K562 (cell line): ENCODE measurements at regions not wholly inside any gene's neighbourhood (a gene's known extent, or its start where the extent isn't known, plus 50 kb on each side); places are given as distances from the start of the nearest gene placed in this dataset.
A peak's percentile ranks its signal among the peaks of the same experiment; 100 is the strongest.

Experiments
- BMI1 ChIP-seq: fragments of 150-350 bp; IDR thresholded peaks from 2 replicates; pipeline ENCODE4 v1.6.1; 2014; ENCODE audit warnings: low read length
- CBX2 ChIP-seq: fragments of 200-600 bp; sonication (generic); IDR thresholded peaks from one replicate; pipeline ENCODE4 v1.6.1; 2012; ENCODE audit warnings: mild to moderate bottlenecking, low read length, inconsistent platforms; ENCODE audit not compliant: insufficient read depth, poor library complexity, severe bottlenecking
- E2F1 ChIP-seq: sonication (generic); formaldehyde crosslinking; IDR thresholded peaks from 2 replicates; pipeline ENCODE4 v1.8.1; 2023; ENCODE audit warnings: mild to moderate bottlenecking, missing genetic modification reagents, moderate library complexity
- HDAC6 ChIP-seq: IDR thresholded peaks from 2 replicates; pipeline ENCODE4 v1.6.1; 2012; ENCODE audit warnings: low read depth, mild to moderate bottlenecking, control low read depth, inconsistent platforms, low read length, moderate library complexity
- HDGF ChIP-seq: fragments of 450-650 bp; IDR thresholded peaks from 2 replicates; pipeline ENCODE4 v1.6.1; 2016
- HNRNPLL ChIP-seq: fragments of 200-400 bp; formaldehyde crosslinking; IDR thresholded peaks from 2 replicates; pipeline ENCODE4 v1.6.1; 2017; ENCODE audit warnings: low read length, low read depth, mild to moderate bottlenecking; ENCODE audit not compliant: poor library complexity, severe bottlenecking
- MAX ChIP-seq: sonication (generic); formaldehyde crosslinking; IDR thresholded peaks from 2 replicates; pipeline ENCODE4 v1.9.0; 2022; ENCODE audit warnings: mild to moderate bottlenecking, missing genetic modification reagents
- NCOA2 ChIP-seq, 2 experiments: fragments of 450-650 bp; IDR thresholded peaks; 2 replicates each; pipeline ENCODE4 v1.6.1; 2018; ENCODE audit warnings: mild to moderate bottlenecking in 2 of 2, moderate library complexity in 1 of 2; ENCODE audit not compliant: partially characterized antibody in 2 of 2
- PCBP1 ChIP-seq: fragments of 200-400 bp; formaldehyde crosslinking; IDR thresholded peaks from 2 replicates; pipeline ENCODE4 v1.6.1; 2018; ENCODE audit warnings: mild to moderate bottlenecking, low read depth, low read length; ENCODE audit not compliant: poor library complexity, severe bottlenecking
- PTBP1 ChIP-seq: fragments of 200-400 bp; formaldehyde crosslinking; IDR thresholded peaks from 2 replicates; pipeline ENCODE4 v1.6.1; 2017; ENCODE audit warnings: low read depth, low read length
- PTRF ChIP-seq: fragments of 450-650 bp; IDR thresholded peaks from 2 replicates; pipeline ENCODE4 v1.6.1; 2016; ENCODE audit warnings: mild to moderate bottlenecking, missing genetic modification characterization, missing compliant biosample characterization
- SMARCC2 ChIP-seq: fragments of 450-650 bp; IDR thresholded peaks from 2 replicates; pipeline ENCODE4 v1.6.1; 2017; ENCODE audit warnings: antibody characterized with exemption, moderate library complexity, mild to moderate bottlenecking, low read depth
- ZNF280A ChIP-seq: fragments of 450-650 bp; IDR thresholded peaks from 2 replicates; pipeline ENCODE4 v1.6.1; 2018; ENCODE audit warnings: mild to moderate bottlenecking, low read depth; ENCODE audit not compliant: partially characterized antibody
- ZNF507 ChIP-seq: conservative IDR thresholded peaks from 2 replicates; pipeline ENCODE4 v1.6.1; 2017; ENCODE audit warnings: missing genetic modification characterization, missing compliant biosample characterization
- ZNF696 ChIP-seq: fragments of 250-450 bp; sonication (Bioruptor Pico); conservative IDR thresholded peaks from 2 replicates; pipeline ENCODE4 v1.4.0; 2020; ENCODE audit warnings: mild to moderate bottlenecking, moderate library complexity
- ZNF740 ChIP-seq, 3 experiments: fragments of 200-800 bp in 1 of 3; sonication (Bioruptor generic) in 1 of 3; sonication (generic) in 1 of 3; formaldehyde crosslinking in 1 of 3; IDR thresholded peaks; 2 replicates each; pipeline versions ENCODE4 v1.6.1 to v1.8.0; 2016 to 2022; ENCODE audit warnings: mild to moderate bottlenecking in 2 of 3, missing compliant biosample characterization in 2 of 3, missing genetic modification characterization in 2 of 3, missing genetic modification reagents in 1 of 3
- TF ChIP-seq, protein P1 (sequence below): fragments of 450-650 bp; formaldehyde crosslinking; IDR thresholded peaks from 2 replicates; pipeline ENCODE4 v1.4.0; 2020; ENCODE audit warnings: mild to moderate bottlenecking, mixed read lengths
- TF ChIP-seq, protein P2 (sequence below): fragments of 450-650 bp; formaldehyde crosslinking; IDR thresholded peaks from 2 replicates; pipeline ENCODE4 v1.4.0; 2022; ENCODE audit warnings: missing genetic modification characterization
- TF ChIP-seq, protein P3 (sequence below): fragments of 250-450 bp; sonication (Bioruptor Pico); IDR thresholded peaks from 2 replicates; pipeline ENCODE4 v1.5.0; 2022; ENCODE audit warnings: mild to moderate bottlenecking

DNA sequence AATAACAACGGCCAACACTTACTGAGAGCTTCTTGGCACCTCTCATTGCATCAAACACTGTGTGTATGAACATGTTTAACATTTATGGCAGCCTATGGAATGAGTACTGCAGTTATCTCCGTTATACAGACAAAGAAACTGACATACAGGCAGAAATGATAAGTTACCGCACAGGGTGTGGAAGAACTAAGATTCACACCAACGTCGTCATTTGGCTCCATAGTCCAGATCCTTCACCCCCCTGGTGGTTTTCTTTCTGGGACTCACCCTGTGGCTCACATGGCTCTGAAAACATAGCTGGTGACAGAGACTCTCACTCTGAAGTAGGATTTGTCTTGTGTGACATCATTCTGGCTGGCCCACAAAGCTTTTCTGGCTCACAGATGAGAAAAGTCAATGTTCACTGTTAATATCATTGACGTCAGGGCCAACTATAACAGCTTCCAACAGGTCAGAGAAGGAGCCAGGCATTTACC, 230.1 kb downstream of the DLEU7 start (continued):
- TF ChIP-seq, protein P1, sequence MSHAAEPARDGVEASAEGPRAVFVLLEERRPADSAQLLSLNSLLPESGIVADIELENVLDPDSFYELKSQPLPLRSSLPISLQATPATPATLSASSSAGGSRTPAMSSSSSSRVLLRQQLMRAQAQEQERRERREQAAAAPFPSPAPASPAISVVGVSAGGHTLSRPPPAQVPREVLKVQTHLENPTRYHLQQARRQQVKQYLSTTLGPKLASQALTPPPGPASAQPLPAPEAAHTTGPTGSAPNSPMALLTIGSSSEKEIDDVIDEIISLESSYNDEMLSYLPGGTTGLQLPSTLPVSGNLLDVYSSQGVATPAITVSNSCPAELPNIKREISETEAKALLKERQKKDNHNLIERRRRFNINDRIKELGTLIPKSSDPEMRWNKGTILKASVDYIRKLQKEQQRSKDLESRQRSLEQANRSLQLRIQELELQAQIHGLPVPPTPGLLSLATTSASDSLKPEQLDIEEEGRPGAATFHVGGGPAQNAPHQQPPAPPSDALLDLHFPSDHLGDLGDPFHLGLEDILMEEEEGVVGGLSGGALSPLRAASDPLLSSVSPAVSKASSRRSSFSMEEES (CRISPR knock-in tag): no peak
- no peak for TF ChIP-seq HDAC6
- no peak for TF ChIP-seq SMARCC2
- TF ChIP-seq MAX (CRISPR knock-in tag): no peak
- no peak for TF ChIP-seq HDGF
- TF ChIP-seq HNRNPLL: no peak
- TF ChIP-seq PTBP1: no peak
- peak in 1 of 2 experiments; percentile 36 for TF ChIP-seq NCOA2 (IDR thresholded peaks at IDR 0.05; ENCODE audit: partially characterized antibody in 2 of 2)
- TF ChIP-seq E2F1 (CRISPR knock-in tag): no peak
- TF ChIP-seq CBX2: no peak
- no peak for TF ChIP-seq ZNF696 (CRISPR knock-in tag)
- no peak for TF ChIP-seq ZNF280A
- no peak for TF ChIP-seq PTRF (tag)
- no peak for TF ChIP-seq ZNF740 (CRISPR knock-in tag; IDR thresholded peaks at IDR 0.05)
- no peak for TF ChIP-seq ZNF740 (tag; IDR thresholded peaks at IDR 0.05)
- no peak for TF ChIP-seq ZNF507 (tag)
- TF ChIP-seq, protein P2, sequence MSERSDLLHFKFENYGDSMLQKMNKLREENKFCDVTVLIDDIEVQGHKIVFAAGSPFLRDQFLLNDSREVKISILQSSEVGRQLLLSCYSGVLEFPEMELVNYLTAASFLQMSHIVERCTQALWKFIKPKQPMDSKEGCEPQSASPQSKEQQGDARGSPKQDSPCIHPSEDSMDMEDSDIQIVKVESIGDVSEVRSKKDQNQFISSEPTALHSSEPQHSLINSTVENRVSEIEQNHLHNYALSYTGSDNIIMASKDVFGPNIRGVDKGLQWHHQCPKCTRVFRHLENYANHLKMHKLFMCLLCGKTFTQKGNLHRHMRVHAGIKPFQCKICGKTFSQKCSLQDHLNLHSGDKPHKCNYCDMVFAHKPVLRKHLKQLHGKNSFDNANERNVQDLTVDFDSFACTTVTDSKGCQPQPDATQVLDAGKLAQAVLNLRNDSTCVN (CRISPR knock-in tag): no peak
- TF ChIP-seq, protein P3, sequence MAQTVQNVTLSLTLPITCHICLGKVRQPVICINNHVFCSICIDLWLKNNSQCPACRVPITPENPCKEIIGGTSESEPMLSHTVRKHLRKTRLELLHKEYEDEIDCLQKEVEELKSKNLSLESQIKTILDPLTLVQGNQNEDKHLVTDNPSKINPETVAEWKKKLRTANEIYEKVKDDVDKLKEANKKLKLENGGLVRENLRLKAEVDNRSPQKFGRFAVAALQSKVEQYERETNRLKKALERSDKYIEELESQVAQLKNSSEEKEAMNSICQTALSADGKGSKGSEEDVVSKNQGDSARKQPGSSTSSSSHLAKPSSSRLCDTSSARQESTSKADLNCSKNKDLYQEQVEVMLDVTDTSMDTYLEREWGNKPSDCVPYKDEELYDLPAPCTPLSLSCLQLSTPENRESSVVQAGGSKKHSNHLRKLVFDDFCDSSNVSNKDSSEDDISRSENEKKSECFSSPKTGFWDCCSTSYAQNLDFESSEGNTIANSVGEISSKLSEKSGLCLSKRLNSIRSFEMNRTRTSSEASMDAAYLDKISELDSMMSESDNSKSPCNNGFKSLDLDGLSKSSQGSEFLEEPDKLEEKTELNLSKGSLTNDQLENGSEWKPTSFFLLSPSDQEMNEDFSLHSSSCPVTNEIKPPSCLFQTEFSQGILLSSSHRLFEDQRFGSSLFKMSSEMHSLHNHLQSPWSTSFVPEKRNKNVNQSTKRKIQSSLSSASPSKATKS (CRISPR knock-in tag): no peak
- no peak for TF ChIP-seq BMI1
- TF ChIP-seq PCBP1: no peak
